Ectodermal cell (in vitro differentiated cells): ENCODE measurements at regions not wholly inside any gene's neighbourhood (a gene's known extent, or its start where the extent isn't known, plus 50 kb on each side); places are given as distances from the start of the nearest gene placed in this dataset.
"Not testable (repeated sequence)": the region's sequence is repeated elsewhere in the genome, so short reads cannot be mapped to it uniquely, and the experiment has no call there.

ENCODE experiments used
- H3K27ac ChIP-seq: 2 replicates; pipeline ENCODE4 v1.7.0; 2013; ENCODE audit warnings: mild to moderate bottlenecking, low read depth, low read length; ENCODE audit not compliant: insufficient read depth, poor library complexity, severe bottlenecking
- H3K27me3 ChIP-seq: 2 replicates; pipeline ENCODE4 v1.7.0; 2013; ENCODE audit warnings: mild to moderate bottlenecking, low read length; ENCODE audit not compliant: insufficient read depth, control insufficient read depth, poor library complexity, severe bottlenecking
- H3K36me3 ChIP-seq: one replicate; pipeline ENCODE4 v1.7.0; 2013; ENCODE audit warnings: low read length; ENCODE audit not compliant: control insufficient read depth, insufficient read depth
- H3K4me1 ChIP-seq: one replicate; pipeline ENCODE4 v1.7.0; 2013; ENCODE audit warnings: low read length; ENCODE audit not compliant: control insufficient read depth, insufficient read depth
- H3K4me3 ChIP-seq: 2 replicates; pipeline ENCODE4 v1.7.0; 2013; ENCODE audit warnings: low read depth, low read length, control low read depth; ENCODE audit not compliant: insufficient read depth
- H3K9me3 ChIP-seq: 2 replicates; pipeline ENCODE4 v1.7.0; 2013; ENCODE audit warnings: mild to moderate bottlenecking, low read length, moderate library complexity; ENCODE audit not compliant: control insufficient read depth
- WGBS, 2 experiments: methylation state at CpG; one replicate each; pipeline ENCODE4 v1.1.7; 2013; ENCODE audit warnings: missing lambda C conversion rate in 2 of 2; 5-methylcytosine and 5-hydroxymethylcytosine counted together

DNA sequence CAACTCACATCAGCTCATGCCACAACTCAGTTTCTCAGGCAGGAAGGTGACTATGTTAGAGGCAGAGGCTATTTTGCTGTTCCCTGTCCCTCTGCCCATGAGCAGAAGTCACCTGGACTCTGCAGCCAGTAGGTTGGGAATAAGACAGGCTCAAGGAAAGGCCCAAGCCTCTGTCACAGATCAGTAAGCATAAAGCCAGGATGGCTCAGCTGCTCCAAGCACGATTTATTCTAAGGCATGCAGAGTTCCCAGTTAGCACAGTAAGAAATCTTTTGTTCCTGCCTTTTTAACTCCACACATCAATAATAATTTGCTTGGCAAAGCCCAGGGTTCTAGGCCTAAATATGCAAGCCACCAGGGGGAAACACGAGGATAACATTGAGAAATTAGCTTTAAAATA lies 249.0 kb upstream of the ADRA1B start:
- 77 to 85% methylated on average over 2 of the region's 2 CpGs for WGBS, 2 experiments
- Histone ChIP-seq H3K9me3 (no peaks in the 10 kb centered on the region), H3K27ac (no peak overlapping the region), H3K27me3 (no peaks in the 10 kb centered on the region), H3K36me3 (no peaks in the 10 kb centered on the region), H3K4me3 (no peak overlapping the region), H3K4me1 (no peaks in the 10 kb centered on the region)

DNA sequence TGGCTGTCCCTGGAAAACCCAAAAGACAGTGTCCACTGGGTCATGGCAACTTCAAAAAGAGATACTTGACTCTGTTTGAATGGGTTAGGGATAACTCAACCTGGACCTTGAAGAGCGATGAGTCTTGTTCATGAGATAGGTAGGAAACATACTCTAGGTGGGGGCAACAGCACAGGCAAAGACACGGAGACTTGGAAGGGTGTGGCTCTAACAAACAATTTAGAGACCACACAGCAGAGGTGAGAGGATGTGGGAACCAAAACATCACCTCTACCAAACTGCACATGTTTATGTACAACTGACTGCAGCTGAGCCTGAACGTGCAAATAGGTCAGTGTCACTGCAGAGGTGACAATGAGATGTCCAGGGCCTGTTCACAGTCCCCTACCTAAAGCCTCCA lies 247.7 kb upstream of the ADRA1B start:
- Histone ChIP-seq H3K9me3 (no peaks in the 10 kb centered on the region), H3K27me3 (no peaks in the 10 kb centered on the region), H3K27ac (no peak overlapping the region), H3K4me1 (no peaks in the 10 kb centered on the region), H3K4me3 (no peak overlapping the region), H3K36me3 (no peaks in the 10 kb centered on the region)
- 89 to 91% methylated on average over 3 of the region's 3 CpGs for WGBS, 2 experiments

DNA sequence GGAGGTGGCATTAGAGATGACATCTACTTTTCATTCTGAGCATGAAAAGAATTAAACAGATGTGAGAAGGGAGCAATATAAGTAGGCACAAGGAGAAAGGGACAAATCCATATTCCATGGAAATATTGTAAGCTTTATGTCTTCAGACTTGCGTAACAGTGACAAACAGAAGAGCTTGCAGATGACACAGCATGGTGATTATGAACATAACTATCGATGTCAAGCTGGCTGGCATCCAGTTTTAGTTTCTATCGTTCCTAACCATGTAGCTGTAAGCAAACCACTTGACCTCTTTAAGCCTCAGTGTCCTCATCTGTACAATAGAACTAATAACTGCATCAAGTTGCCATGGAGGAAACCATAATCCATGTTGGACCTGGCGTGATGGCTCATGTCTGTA lies 246.7 kb upstream of the ADRA1B start:
- Histone ChIP-seq H3K4me3 (no peak overlapping the region), H3K4me1 (no peaks in the 10 kb centered on the region), H3K27ac (no peak overlapping the region), H3K27me3 (no peaks in the 10 kb centered on the region), H3K9me3 (no peaks in the 10 kb centered on the region), H3K36me3 (no peaks in the 10 kb centered on the region)
- WGBS, 2 experiments, result 91 to 95% methylated on average over 4 of the region's 4 CpGs

DNA sequence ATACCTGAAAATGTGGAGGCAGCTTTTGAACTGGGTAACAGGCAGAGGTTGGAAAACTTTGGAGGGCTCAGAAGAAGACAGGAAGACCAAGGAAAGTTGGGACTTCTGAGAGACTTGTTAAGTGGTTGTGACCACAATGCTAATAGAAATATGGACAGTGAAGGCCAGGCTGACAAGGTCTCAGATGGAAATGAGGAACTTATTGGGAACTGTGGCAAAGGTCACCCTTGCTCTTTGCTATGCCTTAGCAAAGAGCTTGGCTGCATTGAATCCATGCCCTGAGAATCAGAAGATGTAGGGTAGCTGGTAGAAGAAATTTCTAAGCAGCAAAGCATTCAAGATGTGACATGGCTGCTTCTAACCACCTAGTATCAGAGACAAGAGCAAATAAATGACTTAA lies 244.4 kb upstream of the ADRA1B start:
- no peak overlapping the region for H3K4me3 ChIP-seq
- H3K9me3 ChIP-seq, result no peaks in the 10 kb centered on the region
- H3K36me3 ChIP-seq, result no peaks in the 10 kb centered on the region
- no peak overlapping the region for H3K27ac ChIP-seq
- H3K4me1 ChIP-seq, result no peaks in the 10 kb centered on the region
- no peaks in the 10 kb centered on the region for H3K27me3 ChIP-seq

DNA sequence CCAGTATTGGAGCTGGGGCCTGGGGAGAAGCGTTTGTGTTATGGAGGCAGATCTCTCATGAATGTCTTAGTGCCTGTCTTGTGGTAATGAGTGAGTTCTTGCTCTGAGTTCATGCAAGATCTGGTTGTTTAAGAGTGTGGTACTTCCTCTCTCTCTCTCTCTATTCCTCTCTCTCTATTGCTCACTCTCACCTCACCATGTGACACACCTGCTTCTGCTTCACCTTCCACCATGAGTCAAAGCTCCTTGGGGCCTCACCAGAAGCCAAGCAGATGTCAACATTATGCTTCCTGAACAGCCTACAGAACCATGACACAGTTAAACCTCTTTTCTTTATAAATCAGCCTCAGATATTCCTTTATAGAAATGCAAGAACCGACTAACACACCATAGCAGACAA lies 242.7 kb upstream of the ADRA1B start:
- Histone ChIP-seq H3K36me3 (no peaks in the 10 kb centered on the region), H3K27ac (no peak overlapping the region), H3K4me3 (no peak overlapping the region), H3K4me1 (no peaks in the 10 kb centered on the region), H3K9me3 (no peaks in the 10 kb centered on the region), H3K27me3 (no peaks in the 10 kb centered on the region)
- 89 to 93% methylated on average over 2 of the region's 2 CpGs for WGBS, 2 experiments

DNA sequence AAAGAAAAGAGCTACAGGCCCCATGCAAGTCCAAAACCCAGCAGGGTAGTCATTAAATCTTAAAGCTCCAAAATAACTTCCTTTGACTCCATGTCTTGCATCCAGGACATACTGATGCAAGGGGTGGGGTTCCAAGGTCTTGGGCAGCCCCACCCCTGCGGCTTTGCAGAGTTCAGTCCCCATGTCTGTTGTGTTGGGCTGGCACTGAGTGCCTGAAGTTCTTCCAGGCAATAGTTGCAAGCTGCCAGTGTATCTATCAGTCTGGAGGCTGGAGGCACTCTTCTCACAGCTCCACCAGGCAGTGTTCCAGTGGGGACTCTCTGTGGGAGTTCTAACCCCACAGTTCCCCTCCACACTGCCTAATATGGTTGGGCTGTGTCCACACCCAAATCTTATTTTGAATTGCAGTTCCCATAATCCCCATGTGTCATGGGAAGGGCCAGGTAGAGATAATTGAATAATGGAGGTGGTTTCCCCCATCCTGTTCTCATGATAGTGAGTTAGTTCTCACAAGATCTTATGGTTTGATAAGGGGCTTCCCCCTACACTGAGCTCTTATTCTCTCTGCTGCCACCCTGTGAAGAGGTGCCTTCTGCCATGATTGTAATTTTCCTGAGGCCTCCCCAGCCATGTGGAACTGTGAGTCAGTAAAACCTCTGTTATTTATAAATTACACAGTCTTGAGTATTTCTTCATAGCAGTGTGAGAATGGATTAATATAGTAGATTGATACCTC lies 237.5 kb upstream of the ADRA1B start:
- Histone ChIP-seq H3K27ac (no peak overlapping the region), H3K9me3 (no peaks in the 10 kb centered on the region)
- WGBS, 2 experiments, result 33 to 58% methylated on average over 1 of the region's 1 CpG

DNA sequence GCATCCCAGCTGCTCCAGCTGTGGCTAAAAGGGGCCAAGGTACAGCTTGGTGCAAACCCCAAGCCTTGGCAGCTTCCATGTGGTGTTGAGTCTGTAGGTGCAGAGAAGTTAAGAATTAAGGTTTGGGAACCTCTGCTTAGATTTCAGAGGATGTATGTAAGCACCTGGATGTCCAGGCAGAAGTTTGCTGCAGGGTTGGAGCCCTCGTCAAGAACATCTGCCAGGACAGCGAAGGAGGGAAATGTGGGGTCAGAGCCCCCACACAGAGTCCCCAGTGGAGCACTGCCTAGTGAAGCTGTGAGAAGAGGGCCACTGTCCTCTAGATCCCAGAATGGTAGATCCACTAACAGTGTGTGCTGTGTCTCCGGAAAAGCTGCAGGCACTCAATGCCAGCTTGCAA lies 236.2 kb upstream of the ADRA1B start:
- H3K4me1 ChIP-seq, result no peaks in the 10 kb centered on the region
- no peaks in the 10 kb centered on the region for H3K9me3 ChIP-seq
- 58 to 67% methylated on average over 3 of the region's 3 CpGs for WGBS, 2 experiments
- no peaks in the 10 kb centered on the region for H3K27me3 ChIP-seq
- H3K27ac ChIP-seq, result no peak overlapping the region
- H3K4me3 ChIP-seq, result no peak overlapping the region
- H3K36me3 ChIP-seq, result no peaks in the 10 kb centered on the region

More for the DNA sequence above, 237.5 kb upstream of the ADRA1B start:
- Histone ChIP-seq H3K27me3 (no peaks in the 10 kb centered on the region), H3K36me3 (no peaks in the 10 kb centered on the region), H3K4me3 (no peak overlapping the region), H3K4me1 (no peaks in the 10 kb centered on the region)

DNA sequence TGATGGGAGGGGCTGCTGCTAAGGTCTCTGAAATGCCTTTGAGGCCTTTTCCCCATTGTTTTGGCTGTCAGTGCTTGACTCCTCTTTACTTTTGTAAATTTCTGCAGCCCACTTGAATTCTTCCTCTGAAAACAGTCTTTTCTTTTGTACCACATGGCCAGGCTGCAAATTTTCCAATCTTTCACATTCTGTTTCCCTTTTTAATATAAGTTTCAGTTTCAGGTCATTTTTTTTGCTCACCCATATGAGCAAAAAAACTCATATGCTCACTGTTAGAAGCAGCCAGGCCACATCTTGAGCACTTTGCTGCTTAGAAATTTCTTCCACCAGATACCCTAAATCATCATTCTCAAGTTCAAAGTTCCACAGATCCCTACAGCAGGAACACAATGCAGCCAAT lies 234.6 kb upstream of the ADRA1B start:
- no peaks in the 10 kb centered on the region for H3K27me3 ChIP-seq
- no peaks in the 10 kb centered on the region for H3K36me3 ChIP-seq
- no peaks in the 10 kb centered on the region for H3K4me1 ChIP-seq
- H3K9me3 ChIP-seq, result no peaks in the 10 kb centered on the region
- H3K4me3 ChIP-seq, result no peak overlapping the region
- no peak overlapping the region for H3K27ac ChIP-seq

DNA sequence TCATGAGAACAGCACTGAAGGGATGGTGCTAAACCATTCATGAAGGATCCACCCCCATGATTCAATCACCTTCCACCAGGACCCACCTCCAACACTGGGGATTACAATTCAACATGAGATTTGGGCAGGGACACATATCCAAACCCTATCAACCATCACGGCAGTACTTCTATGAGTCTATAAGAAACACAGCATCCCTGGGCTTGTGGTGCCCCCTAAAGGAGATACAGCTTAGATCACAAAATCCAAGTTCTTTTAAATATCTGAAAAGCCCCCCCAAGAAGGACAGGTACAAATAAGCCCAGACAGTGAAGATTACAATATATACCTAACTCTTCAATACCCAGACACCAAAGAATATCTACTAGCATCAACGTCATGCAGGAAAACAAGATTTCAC lies 233.7 kb upstream of the ADRA1B start:
- 83 to 87% methylated on average over 2 of the region's 2 CpGs for WGBS, 2 experiments

DNA sequence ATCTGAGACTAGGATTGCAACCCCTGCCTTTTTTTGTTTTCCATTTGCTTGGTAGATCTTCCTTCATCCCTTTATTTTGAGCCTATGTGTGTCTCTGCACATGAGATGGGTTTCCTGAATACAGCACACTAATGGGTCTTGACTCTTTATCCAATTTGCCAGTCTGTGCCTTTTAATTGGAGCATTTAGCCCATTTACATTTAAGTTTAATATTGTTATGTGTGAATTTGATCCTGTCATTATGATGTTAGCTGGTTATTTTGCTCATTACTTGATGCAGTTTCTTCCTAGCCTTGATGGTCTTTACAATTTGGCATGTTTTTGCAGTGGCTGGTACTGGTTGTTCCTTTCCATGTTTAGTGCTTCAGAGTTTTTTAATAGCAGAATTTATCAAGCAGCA lies 228.4 kb upstream of the ADRA1B start:
- H3K9me3 ChIP-seq, H3K27ac ChIP-seq, H3K4me1 ChIP-seq, H3K27me3 ChIP-seq, H3K4me3 ChIP-seq, H3K36me3 ChIP-seq: not testable (repeated sequence)

More for the DNA sequence above, 233.7 kb upstream of the ADRA1B start:
- H3K4me3 ChIP-seq, result no peak overlapping the region
- no peaks in the 10 kb centered on the region for H3K4me1 ChIP-seq
- H3K27ac ChIP-seq, result no peak overlapping the region
- H3K36me3 ChIP-seq, result no peaks in the 10 kb centered on the region
- H3K27me3 ChIP-seq, result no peaks in the 10 kb centered on the region
- H3K9me3 ChIP-seq, result no peaks in the 10 kb centered on the region

DNA sequence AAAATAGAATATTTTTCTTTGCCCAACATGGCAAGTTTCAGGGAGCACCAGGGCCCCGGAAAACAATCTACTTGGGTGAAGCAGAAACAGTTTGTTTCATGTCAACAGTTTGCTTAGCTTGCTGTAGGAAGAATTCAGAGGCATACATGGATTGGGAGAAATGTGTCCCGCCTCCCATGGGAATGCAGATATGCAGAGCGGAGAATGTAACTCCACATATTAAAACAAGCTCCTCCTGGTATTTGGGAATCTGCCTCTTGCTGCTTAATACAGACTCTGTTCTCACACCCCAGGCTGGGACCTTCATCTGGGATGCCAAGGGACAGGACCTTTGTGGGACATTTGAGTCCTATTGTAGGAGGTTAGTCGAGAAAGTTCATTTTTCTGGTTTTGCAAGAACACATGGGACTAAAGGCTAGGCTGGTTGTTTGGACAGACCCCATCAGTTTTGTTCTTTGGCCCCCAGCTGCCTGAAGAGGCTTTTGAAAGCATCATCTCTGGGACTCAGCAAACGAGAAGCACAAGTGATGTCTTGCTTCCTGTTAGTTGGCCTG lies 220.5 kb upstream of the ADRA1B start:
- 90 to 93% methylated on average over 5 of the region's 5 CpGs for WGBS, 2 experiments
- Histone ChIP-seq H3K27me3 (no peaks in the 10 kb centered on the region), H3K9me3 (no peaks in the 10 kb centered on the region), H3K36me3 (no peaks in the 10 kb centered on the region), H3K4me1 (no peaks in the 10 kb centered on the region), H3K27ac (no peak overlapping the region), H3K4me3 (no peak overlapping the region)
